NT2/D1 (cell line): ENCODE measurements at regions not wholly inside any gene's neighbourhood (a gene's known extent, or its start where the extent isn't known, plus 50 kb on each side); places are given as distances from the start of the nearest gene placed in this dataset.

ENCODE experiments used
- DNase-seq: peaks from one replicate; pipeline ENCODE4 v3.0.0-alpha.2; 2011; ENCODE audit warnings: low read depth, low spot score
- H3K27me3 ChIP-seq: 2 replicates; pipeline ENCODE4 v1.6.0; 2011; ENCODE audit warnings: mild to moderate bottlenecking; ENCODE audit not compliant: insufficient read length, insufficient read depth
- H3K36me3 ChIP-seq: 2 replicates; pipeline ENCODE4 v1.6.1; 2011; ENCODE audit warnings: mild to moderate bottlenecking, low read length, mixed read lengths; ENCODE audit not compliant: insufficient read depth, insufficient read length
- H3K4me1 ChIP-seq: 2 replicates; pipeline ENCODE4 v1.5.1; 2011; ENCODE audit not compliant: insufficient read depth, insufficient read length
- H3K4me3 ChIP-seq: 2 replicates; pipeline ENCODE4 v1.5.1; 2011; ENCODE audit warnings: low read depth; ENCODE audit not compliant: insufficient read length
- H3K9ac ChIP-seq: 2 replicates; pipeline ENCODE4 v1.6.0; 2011; ENCODE audit warnings: low read depth; ENCODE audit not compliant: insufficient read length
- H3K9me3 ChIP-seq: 2 replicates; pipeline ENCODE4 v1.5.1; 2011; ENCODE audit warnings: mild to moderate bottlenecking, low read length; ENCODE audit not compliant: insufficient read depth
- SUZ12 ChIP-seq: IDR thresholded peaks from 2 replicates; pipeline ENCODE4 v1.6.1; 2011; ENCODE audit not compliant: insufficient read length, insufficient read depth; ENCODE audit errors: extremely low read depth
- YY1 ChIP-seq: IDR thresholded peaks from 2 replicates; pipeline ENCODE4 v1.6.1; 2011; ENCODE audit not compliant: insufficient read length, insufficient read depth
- ZNF274 ChIP-seq: IDR thresholded peaks from 2 replicates; pipeline ENCODE4 v1.6.1; 2011; ENCODE audit warnings: mild to moderate bottlenecking, low read depth, low read length

DNA sequence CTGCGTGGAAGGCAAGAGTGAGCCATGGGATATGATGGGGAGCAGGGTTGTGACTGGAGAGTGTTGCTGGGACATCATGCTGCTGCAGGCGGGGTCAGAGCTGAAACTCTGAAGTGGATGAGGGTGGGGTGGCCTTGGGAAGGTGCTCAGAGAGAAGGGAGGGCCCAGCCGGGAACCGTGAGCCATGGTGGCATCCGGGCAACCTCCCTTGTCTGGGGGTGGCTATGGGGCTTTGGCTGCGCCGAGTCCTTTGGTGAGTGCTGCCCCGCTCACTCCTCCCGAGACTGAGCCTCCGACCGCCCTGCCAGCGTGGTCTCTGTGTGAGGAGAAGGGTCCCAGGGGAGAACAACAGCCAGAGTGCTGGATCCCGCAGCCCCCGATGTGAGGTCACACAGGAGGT is 632.0 kb downstream of the BRD1 start:
- Histone ChIP-seq H3K9ac (no peak overlapping the region), H3K27me3 (no peaks in the 10 kb centered on the region), H3K4me1 (peaks cover 4% of the 10 kb centered on the region), H3K9me3 (no peaks in the 10 kb centered on the region), H3K4me3 (no peak overlapping the region), H3K36me3 (no peaks in the 10 kb centered on the region)
- TF ChIP-seq ZNF274 = no peak
- no peak for TF ChIP-seq YY1
- TF ChIP-seq SUZ12 = no peak
- no peak for DNase-seq

DNA sequence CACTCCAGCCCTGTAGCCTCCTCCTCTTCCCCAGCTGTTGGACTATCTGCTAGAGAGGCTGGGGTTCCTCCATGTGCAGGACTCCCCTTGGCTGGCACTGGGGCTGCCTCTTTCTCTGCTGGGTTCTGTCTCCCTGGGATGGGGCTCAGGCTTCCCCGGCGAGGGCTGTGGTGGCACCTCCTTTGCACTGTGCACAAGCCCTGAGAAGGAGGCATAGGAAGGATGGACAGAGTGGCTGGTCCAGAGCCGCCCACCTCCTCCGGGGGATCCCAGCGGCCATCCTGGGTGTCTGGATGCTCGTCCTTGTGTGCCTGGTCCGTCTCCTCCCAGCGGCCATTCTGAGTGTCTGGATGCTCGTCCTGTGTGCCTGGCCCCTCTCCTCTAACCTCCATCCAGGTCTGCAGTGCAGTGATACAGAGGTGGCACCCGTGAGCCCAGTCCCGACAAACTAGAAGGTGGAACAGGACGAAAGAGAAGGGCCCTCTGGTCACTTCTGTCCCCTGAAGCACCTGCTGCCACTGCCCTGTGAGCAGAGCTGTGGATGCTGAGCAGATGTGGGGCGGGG is 633.7 kb downstream of the BRD1 start:
- no peak overlapping the region for H3K4me3 ChIP-seq

DNA sequence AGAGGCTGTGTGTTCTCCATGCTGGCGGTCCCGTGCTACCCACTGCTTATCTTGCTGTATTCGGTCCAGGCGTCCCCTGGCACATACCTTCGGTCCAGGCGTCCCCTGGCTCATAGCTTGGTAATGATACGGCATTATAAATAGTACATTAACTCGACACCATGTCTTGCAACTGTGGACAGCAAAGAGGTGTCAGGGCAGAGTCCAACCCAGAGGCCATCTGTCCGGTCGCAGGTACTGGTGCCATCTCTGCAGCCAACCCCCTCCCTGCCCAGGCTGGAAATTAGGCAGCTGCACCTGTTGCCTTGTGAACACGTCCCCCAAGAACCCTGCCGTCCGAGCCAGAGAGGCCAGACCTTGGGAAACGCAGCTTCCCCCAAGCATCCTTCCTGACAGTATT is 634.3 kb downstream of the BRD1 start:
- H3K9me3 ChIP-seq = no peaks in the 10 kb centered on the region
- H3K9ac ChIP-seq = no peak overlapping the region
- no peak for TF ChIP-seq ZNF274
- TF ChIP-seq SUZ12 = no peak
- TF ChIP-seq YY1 = no peak
- no peaks in the 10 kb centered on the region for H3K36me3 ChIP-seq
- no peak overlapping the region for H3K4me3 ChIP-seq
- DNase-seq = no peak
- H3K27me3 ChIP-seq = no peaks in the 10 kb centered on the region
- peaks cover 4% of the 10 kb centered on the region for H3K4me1 ChIP-seq

More for the DNA sequence above, 633.7 kb downstream of the BRD1 start:
- Histone ChIP-seq H3K9me3 (no peaks in the 10 kb centered on the region), H3K4me1 (peaks cover 4% of the 10 kb centered on the region), H3K9ac (no peak overlapping the region), H3K27me3 (no peaks in the 10 kb centered on the region), H3K36me3 (no peaks in the 10 kb centered on the region)
- TF ChIP-seq YY1 (no peak), ZNF274 (no peak), SUZ12 (no peak)
- no peak for DNase-seq

DNA sequence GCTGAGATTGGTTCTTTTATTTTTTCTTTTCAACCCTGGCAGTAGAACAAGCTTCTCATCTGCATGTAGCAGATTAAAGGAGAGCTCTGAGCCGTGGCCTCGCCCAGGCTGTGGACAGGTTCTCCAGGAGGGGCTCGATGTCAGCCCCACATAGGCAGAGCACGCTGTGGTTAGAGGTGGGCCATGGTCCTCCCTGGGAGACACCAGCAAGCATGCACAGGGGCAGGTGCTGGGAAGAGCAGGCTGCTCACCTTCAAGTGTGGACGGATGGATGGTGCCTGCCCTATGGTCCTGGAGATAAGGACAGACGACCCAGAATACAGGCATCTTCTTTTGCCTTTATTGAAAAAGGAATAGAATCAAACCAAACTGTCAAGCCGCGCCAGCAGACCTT is 634.8 kb downstream of the BRD1 start:
- Histone ChIP-seq H3K27me3 (no peaks in the 10 kb centered on the region), H3K9me3 (0 out of 2 replicates have a peak, but pooled peaks cover 4% of the 10 kb centered on the region), H3K4me3 (no peak overlapping the region), H3K9ac (no peak overlapping the region), H3K36me3 (no peaks in the 10 kb centered on the region), H3K4me1 (peaks cover 4% of the 10 kb centered on the region)
- TF ChIP-seq YY1 = no peak
- TF ChIP-seq SUZ12 = no peak
- TF ChIP-seq ZNF274 = no peak
- no peak for DNase-seq

DNA sequence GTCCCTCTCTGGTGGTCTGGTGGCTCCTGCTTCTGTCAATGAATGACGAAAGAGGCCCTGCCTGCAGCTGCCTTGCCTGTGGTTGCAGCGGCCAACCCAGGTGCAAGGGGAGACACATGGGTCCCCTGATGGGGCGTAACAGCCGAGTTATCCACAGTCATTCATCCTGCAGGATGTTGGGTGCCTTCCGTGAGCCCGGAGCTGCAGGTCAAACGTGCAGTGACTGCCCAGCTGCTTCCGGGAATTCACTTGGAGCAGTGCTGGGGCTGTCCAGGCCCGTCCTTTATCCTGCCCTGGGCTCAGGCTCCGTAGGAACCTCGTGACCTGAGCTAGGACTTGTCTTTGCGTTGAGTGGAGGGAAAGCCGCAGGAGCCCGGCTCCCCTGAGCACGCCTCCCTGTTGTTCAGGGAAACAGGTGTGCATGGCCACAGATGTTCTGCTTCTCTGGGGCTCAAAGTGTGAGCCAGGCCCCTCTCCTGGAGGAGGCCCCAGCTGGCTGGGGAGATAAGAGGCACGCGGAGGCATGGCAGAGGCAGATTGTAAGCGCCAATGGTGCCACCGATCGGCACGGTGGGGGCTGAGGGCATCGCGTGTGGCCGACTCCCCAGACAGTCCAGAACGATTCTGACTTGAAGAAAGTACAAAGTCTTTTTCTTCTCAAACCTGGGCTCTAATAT is 635.4 kb downstream of the BRD1 start:
- Histone ChIP-seq H3K27me3 (no peaks in the 10 kb centered on the region), H3K4me3 (no peak overlapping the region), H3K36me3 (no peaks in the 10 kb centered on the region), H3K9me3 (peaks cover 4% of the 10 kb centered on the region; the same call in 1 of the 2 replicates), H3K4me1 (peaks cover 2% of the 10 kb centered on the region), H3K9ac (no peak overlapping the region)
- no peak for TF ChIP-seq ZNF274
- TF ChIP-seq YY1 = no peak
- no peak for TF ChIP-seq SUZ12
- DNase-seq = no peak

GRCh38 chr22:49191506-49191980 is 636.1 kb downstream of the BRD1 start:
- no peaks in the 10 kb centered on the region for H3K27me3 ChIP-seq
- no peaks in the 10 kb centered on the region for H3K36me3 ChIP-seq

DNA sequence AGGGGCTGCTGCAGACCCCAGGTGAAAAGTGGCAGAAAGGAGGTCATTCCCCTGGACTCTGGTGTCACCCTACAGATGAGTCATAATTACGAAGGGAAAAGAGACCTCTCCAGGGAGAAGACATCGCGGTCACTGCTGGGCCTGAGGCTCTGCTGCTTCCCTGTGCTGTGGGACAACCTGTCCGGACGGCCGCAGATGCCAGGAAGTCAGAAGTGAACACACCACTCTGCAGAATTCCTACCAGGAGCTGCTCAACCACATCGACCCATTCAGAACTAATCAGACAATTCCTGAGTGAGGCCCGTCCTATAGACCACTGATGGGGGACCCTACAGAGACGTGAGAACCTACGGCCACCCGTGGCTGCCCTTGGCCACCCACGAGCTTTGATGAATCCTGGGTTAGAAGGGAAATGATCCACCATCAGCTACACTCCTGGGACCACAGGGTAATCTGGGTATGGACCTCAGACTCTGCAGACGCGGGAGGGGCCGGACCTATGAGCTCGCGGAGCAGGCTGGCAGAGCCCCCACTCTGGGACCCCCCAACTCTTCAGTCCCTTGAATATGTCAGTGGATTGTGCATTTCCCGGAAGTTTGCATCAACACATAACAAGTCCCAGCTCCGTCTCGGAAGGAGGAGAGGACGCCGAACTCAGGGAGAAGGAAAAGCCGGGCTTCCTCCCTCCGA is 636.7 kb downstream of the BRD1 start:
- no peak for DNase-seq
- Histone ChIP-seq H3K4me1 (no peaks in the 10 kb centered on the region), H3K9ac (no peak overlapping the region), H3K9me3 (peaks cover 4% of the 10 kb centered on the region; the same call in 1 of the 2 replicates), H3K4me3 (no peak overlapping the region), H3K27me3 (no peaks in the 10 kb centered on the region), H3K36me3 (no peaks in the 10 kb centered on the region)
- TF ChIP-seq SUZ12 (no peak), YY1 (no peak), ZNF274 (no peak)

More at GRCh38 chr22:49191506-49191980, 636.1 kb downstream of the BRD1 start:
- no peak for TF ChIP-seq SUZ12
- TF ChIP-seq YY1 = no peak
- no peak for TF ChIP-seq ZNF274
- H3K9ac ChIP-seq = no peak overlapping the region
- H3K4me1 ChIP-seq = no peaks in the 10 kb centered on the region
- no peak for DNase-seq
- H3K9me3 ChIP-seq = peaks cover 4% of the 10 kb centered on the region; the same call in 1 of the 2 replicates
- H3K4me3 ChIP-seq = no peak overlapping the region
